ENCODE measurements at regions not wholly inside any gene's neighbourhood (a gene's known extent, or its start where the extent isn't known, plus 50 kb on each side); places are given as distances from the start of the nearest gene placed in this dataset.

DNA sequence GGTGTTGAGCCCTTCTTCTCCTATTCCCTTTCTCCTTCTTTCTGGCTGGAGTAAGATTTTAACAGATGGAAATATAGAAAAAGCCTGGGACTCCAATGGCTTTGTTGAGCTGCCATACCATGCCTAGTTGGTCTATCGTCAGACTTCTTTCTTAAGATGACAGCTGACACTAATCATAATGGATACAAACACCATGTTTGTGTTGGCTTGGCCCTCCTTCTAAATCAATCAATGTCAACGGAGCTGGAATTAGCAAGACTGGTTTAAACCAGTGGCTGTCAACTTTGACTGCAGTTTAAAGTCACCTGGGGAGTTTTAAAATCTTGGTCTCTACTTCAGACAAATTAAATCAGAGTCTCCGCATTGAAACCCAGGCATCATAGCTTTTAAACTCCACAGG lies 264.5 kb upstream of the PRR16 start:
- TF ChIP-seq POLR2A (IDR thresholded peaks at IDR 0.05; ENCODE audit: low read length) = no peak
- no peak for TF ChIP-seq GATA1 (IDR thresholded peaks at IDR 0.05; ENCODE audit: low read depth, low read length)

Measured in erythroblast (primary cell).